SK-N-SH (cell line): ENCODE measurements at regions not wholly inside any gene's neighbourhood (a gene's known extent, or its start where the extent isn't known, plus 50 kb on each side); places are given as distances from the start of the nearest gene placed in this dataset.

Experiments used
- CTCF ChIA-PET: fragments of 300-600, 350-600 bp; formaldehyde crosslinking; extraction: SDS; loops from one replicate; lab custom pipeline; 2021; lab: Yijun Ruan, JAX
- POLR2A ChIA-PET: fragments of 350-600 bp; sonication (Branson Sonifier 250); formaldehyde crosslinking; extraction: SDS; loops from one replicate; lab custom pipeline; 2020; ENCODE audit warnings: antibody characterized with exemption, inconsistent platforms; lab: Yijun Ruan, JAX
- DNase-seq: peaks from one replicate; pipeline ENCODE4 v3.0.0; 2012
- H2AFZ ChIP-seq: fragments of 200-600 bp; sonication (generic); 2 replicates; pipeline ENCODE4 v1.8.1; 2016; ENCODE audit warnings: antibody characterized with exemption, mild to moderate bottlenecking, low read depth
- H3F3A ChIP-seq: fragments of 200-600 bp; sonication (generic); replicated peaks from 2 replicates; pipeline ENCODE3; 2016; ENCODE audit warnings: antibody characterized with exemption, mild to moderate bottlenecking; ENCODE audit not compliant: insufficient read depth
- H3K27ac ChIP-seq, 2 experiments: fragments of 200-500 bp in 1 of 2; fragments of 200-600 bp in 1 of 2; sonication (Bioruptor generic) in 1 of 2; sonication (generic), shearing (Covaris generic) in 1 of 2; 2 replicates each; pipeline versions ENCODE4 v1.5.1 to v1.6.1; 2014 to 2016; ENCODE audit warnings: low read depth in 2 of 2, inconsistent platforms in 1 of 2, low read length in 1 of 2, mild to moderate bottlenecking in 1 of 2, mixed read lengths in 1 of 2
- H3K27me3 ChIP-seq: fragments of 200-600 bp; sonication (generic), shearing (Covaris generic); 2 replicates; pipeline ENCODE4 v1.6.1; 2016; ENCODE audit warnings: mixed run types; ENCODE audit not compliant: insufficient read depth
- H3K36me3 ChIP-seq, 2 experiments: fragments of 200-500 bp in 1 of 2; fragments of 200-600 bp in 1 of 2; sonication (Bioruptor generic) in 1 of 2; sonication (generic) in 1 of 2; replicated peaks in 1 of 2; 2 replicates each; pipeline versions ENCODE3 to v1.5.1; 2014 to 2016; ENCODE audit warnings: low read length in 1 of 2, mild to moderate bottlenecking in 1 of 2; ENCODE audit not compliant: insufficient read depth in 2 of 2, control insufficient read depth in 1 of 2
- H3K4me1 ChIP-seq, 2 experiments: fragments of 200-500 bp in 1 of 2; fragments of 200-600 bp in 1 of 2; sonication (Bioruptor generic) in 1 of 2; sonication (generic), shearing (Covaris generic) in 1 of 2; 2 replicates each; pipeline versions ENCODE4 v1.5.1 to v1.6.1; 2014 to 2016; ENCODE audit warnings: low read depth in 1 of 2, low read length in 1 of 2, mixed run types in 1 of 2; ENCODE audit not compliant: insufficient read depth in 2 of 2, control insufficient read depth in 1 of 2
- H3K4me2 ChIP-seq: fragments of 200-600 bp; sonication (generic), shearing (Covaris generic); 2 replicates; pipeline ENCODE4 v1.6.1; 2017; ENCODE audit warnings: mixed run types
- H3K4me3 ChIP-seq, 2 experiments: fragments of 200-500 bp in 1 of 2; fragments of 200-600 bp in 1 of 2; sonication (Bioruptor generic) in 1 of 2; sonication (generic), shearing (Covaris generic) in 1 of 2; 2 replicates each; pipeline versions ENCODE4 v1.5.1 to v1.8.1; 2014 to 2016; ENCODE audit warnings: low read depth in 2 of 2, inconsistent platforms in 1 of 2, low read length in 1 of 2, mild to moderate bottlenecking in 1 of 2, mixed read lengths in 1 of 2, moderate library complexity in 1 of 2
- H3K79me2 ChIP-seq: fragments of 200-600 bp; sonication (generic); 2 replicates; pipeline ENCODE4 v1.8.1; 2017; ENCODE audit warnings: mild to moderate bottlenecking; ENCODE audit not compliant: insufficient read depth
- H3K9ac ChIP-seq: fragments of 200-600 bp; sonication (generic); 2 replicates; pipeline ENCODE4 v1.6.1; 2017; ENCODE audit warnings: mixed run types
- H3K9me2 ChIP-seq: fragments of 200-600 bp; sonication (generic); 2 replicates; pipeline ENCODE4 v1.6.1; 2017; ENCODE audit warnings: mixed run types
- H3K9me3 ChIP-seq: fragments of 200-600 bp; sonication (generic); 2 replicates; pipeline ENCODE4 v1.6.1; 2017; ENCODE audit warnings: mixed run types, mild to moderate bottlenecking, moderate library complexity
- H4K20me1 ChIP-seq: fragments of 200-600 bp; sonication (generic); 2 replicates; pipeline ENCODE4 v1.6.1; 2017; ENCODE audit warnings: mild to moderate bottlenecking, mixed run types; ENCODE audit not compliant: insufficient read depth
- CTCF ChIP-seq: fragments of 200-600 bp; sonication (generic); IDR thresholded peaks from 2 replicates; pipeline ENCODE4 v1.6.1; 2017; ENCODE audit warnings: antibody characterized with exemption, mild to moderate bottlenecking, moderate library complexity
- FOSL2 ChIP-seq: IDR thresholded peaks from 2 replicates; pipeline ENCODE4 v1.4.0; 2012; ENCODE audit warnings: low read depth, mild to moderate bottlenecking, moderate library complexity, borderline replicate concordance
- IRF3 ChIP-seq: fragments of 150-350 bp; IDR thresholded peaks from 2 replicates; pipeline ENCODE4 v1.6.1; 2016; ENCODE audit warnings: mild to moderate bottlenecking, low read depth, low read length
- JUND ChIP-seq: IDR thresholded peaks from 2 replicates; pipeline ENCODE4 v1.4.0; 2012
- MAX ChIP-seq: IDR thresholded peaks from 2 replicates; pipeline ENCODE4 v1.4.0; 2012; ENCODE audit warnings: low read depth
- MEF2A ChIP-seq: IDR thresholded peaks from 2 replicates; pipeline ENCODE4 v1.4.0; 2012; ENCODE audit warnings: low read depth, borderline replicate concordance
- RAD21 ChIP-seq: IDR thresholded peaks from 2 replicates; pipeline ENCODE4 v1.6.1; 2012; ENCODE audit warnings: mild to moderate bottlenecking, low read length
- RCOR1 ChIP-seq: fragments of 150-350 bp; IDR thresholded peaks from 2 replicates; pipeline ENCODE4 v1.6.1; 2017; ENCODE audit warnings: antibody characterized with exemption, low read length
- REST ChIP-seq: IDR thresholded peaks from 2 replicates; pipeline ENCODE4 v1.6.1; 2012; ENCODE audit warnings: mild to moderate bottlenecking, low read depth, low read length, moderate library complexity
- RFX5 ChIP-seq: IDR thresholded peaks from 2 replicates; pipeline ENCODE4 v1.6.1; 2012; ENCODE audit warnings: mild to moderate bottlenecking, improper control_type of control experiment, low read length
- RXRA ChIP-seq: IDR thresholded peaks from 2 replicates; pipeline ENCODE4 v1.4.0; 2012; ENCODE audit warnings: low read depth, mild to moderate bottlenecking, borderline replicate concordance
- USF2 ChIP-seq: fragments of 150-350 bp; IDR thresholded peaks from 2 replicates; pipeline ENCODE4 v1.6.1; 2017; ENCODE audit warnings: antibody characterized with exemption, low read length, low read depth, borderline replicate concordance
- YY1 ChIP-seq: IDR thresholded peaks from 2 replicates; pipeline ENCODE4 v1.4.0; 2012; ENCODE audit warnings: low read depth, mild to moderate bottlenecking
- ZBTB33 ChIP-seq: IDR thresholded peaks from 2 replicates; pipeline ENCODE4 v1.4.0; 2012; ENCODE audit warnings: low read depth, borderline replicate concordance
- WGBS: methylation state at CpG from one replicate; pipeline ENCODE4 v1.1.6; 2017; ENCODE audit warnings: low lambda C conversion rate; 5-methylcytosine and 5-hydroxymethylcytosine counted together

- Histone ChIP-seq H3K27ac (no peak overlapping the region), H3K79me2 (no peaks in the 10 kb centered on the region), H3K27me3 (no peaks in the 10 kb centered on the region), H3K36me3 (no peaks in the 10 kb centered on the region), H4K20me1 (no peaks in the 10 kb centered on the region), H2AFZ (no peak overlapping the region), H3K9ac (no peak overlapping the region), H3F3A (no peaks in the 10 kb centered on the region), H3K4me3 (no peak overlapping the region), H3K9me3 (no peaks in the 10 kb centered on the region), H3K4me2 (no peak overlapping the region), H3K4me1 (no peaks in the 10 kb centered on the region; a peak in 1 of 4 replicates), H3K9me2 (no peaks in the 10 kb centered on the region)
- TF ChIP-seq RXRA (no peak), IRF3 (no peak), RCOR1 (no peak), CTCF (no peak), YY1 (no peak), ZBTB33 (no peak), REST (no peak), FOSL2 (no peak), MEF2A (no peak), RFX5 (no peak), JUND (no peak), USF2 (no peak), RAD21 (no peak), MAX (no peak)
- 41% methylated on average over 1 of the region's 1 CpG for WGBS
- ChIA-PET POLR2A (no interaction called here), CTCF (no interaction called here)
- no peak for DNase-seq
These were observed 1781.9 kb upstream of the MIR17HG start for GRCh38 chr13:89565476-89566100.
